ENCODE measurements at regions not wholly inside any gene's neighbourhood (a gene's known extent, or its start where the extent isn't known, plus 50 kb on each side); places are given as distances from the start of the nearest gene placed in this dataset.

GRCh38 chr4:135834471-135834870 lies 1632.9 kb upstream of the PABPC4L start:
- TF ChIP-seq CTCF (IDR thresholded peaks at IDR 0.05) (no peak), SIN3A (IDR thresholded peaks at IDR 0.05; ENCODE audit: borderline replicate concordance, insufficient read depth, low read depth, low read length) (no peak), POLR2AphosphoS5 (IDR thresholded peaks at IDR 0.05; ENCODE audit: low read depth, low read length) (no peak)

Data from Panc1 (cell line).